Aorta (tissue), 5 donors: ENCODE measurements at regions not wholly inside any gene's neighbourhood (a gene's known extent, or its start where the extent isn't known, plus 50 kb on each side); places are given as distances from the start of the nearest gene placed in this dataset.
"Not testable (repeated sequence)": the region's sequence is repeated elsewhere in the genome, so short reads cannot be mapped to it uniquely, and the experiment has no call there.

Source experiments
- ATAC-seq: fragments of 200-7000 bp; cut with Tn5 transposase; one replicate; pipeline ENCODE4 v1.9.1; 2022; ENCODE audit warnings: moderate library complexity; ENCODE audit not compliant: low FRiP score
- DNase-seq, 2 donors: peaks; one replicate each; pipeline ENCODE4 v3.0.0-alpha.2; 2020
- H3K27ac ChIP-seq, 2 donors: one replicate each; pipeline ENCODE4 v1.5.1; 2013; ENCODE audit warnings: low read length in 2 of 2, mild to moderate bottlenecking in 2 of 2, moderate library complexity in 2 of 2, control low read depth in 1 of 2, inconsistent platforms in 1 of 2, low read depth in 1 of 2
- H3K27me3 ChIP-seq, 2 donors: one replicate each; pipeline ENCODE4 v1.6.1; 2013; ENCODE audit warnings: control low read depth in 1 of 2, low read length in 1 of 2, mild to moderate bottlenecking in 1 of 2, moderate library complexity in 1 of 2; ENCODE audit not compliant: insufficient read depth in 2 of 2, control insufficient read depth in 1 of 2
- H3K36me3 ChIP-seq, 2 donors: one replicate each; pipeline ENCODE4 v1.6.1; 2013; ENCODE audit warnings: control low read depth in 1 of 2, low read length in 1 of 2, mild to moderate bottlenecking in 1 of 2; ENCODE audit not compliant: insufficient read depth in 2 of 2, control insufficient read depth in 1 of 2
- H3K4me1 ChIP-seq, 2 donors: one replicate each; pipeline ENCODE4 v1.6.1; 2013; ENCODE audit warnings: low read length in 2 of 2, control low read depth in 1 of 2, mild to moderate bottlenecking in 1 of 2, moderate library complexity in 1 of 2; ENCODE audit not compliant: insufficient read depth in 2 of 2, control insufficient read depth in 1 of 2
- H3K4me3 ChIP-seq, 2 donors: one replicate each; pipeline ENCODE4 v1.5.1; 2013; ENCODE audit warnings: low read length in 2 of 2, control low read depth in 1 of 2, mild to moderate bottlenecking in 1 of 2
- H3K9me3 ChIP-seq: one replicate; pipeline ENCODE4 v1.6.1; 2013; ENCODE audit warnings: mild to moderate bottlenecking, low read length; ENCODE audit not compliant: control insufficient read depth
- WGBS, 2 donors: extraction: QIAGEN DNeasy Blood & Tissue Kit; methylation state at CpG; one replicate each; pipeline ENCODE4 v1.1.7; 2013; 5-methylcytosine and 5-hydroxymethylcytosine counted together
- intact Hi-C, 2 donors: fragments of 100-400 bp; cut with DNase I; formaldehyde crosslinking; loops; one replicate each; pipeline versions ENCODE4 v1.14.2 to v1.15.0; 2022
- donor health status: healthy with polysubstance abuse.
- donor health status: Bipolar disorder and iron deficiency.
- donor health status: DM: no; HTN: no; CAD: no.
- donor health status: DM: no; HTN: no; CAD: no.
- donor health status: DM: yes; HTN: yes; CAD: no.

DNA sequence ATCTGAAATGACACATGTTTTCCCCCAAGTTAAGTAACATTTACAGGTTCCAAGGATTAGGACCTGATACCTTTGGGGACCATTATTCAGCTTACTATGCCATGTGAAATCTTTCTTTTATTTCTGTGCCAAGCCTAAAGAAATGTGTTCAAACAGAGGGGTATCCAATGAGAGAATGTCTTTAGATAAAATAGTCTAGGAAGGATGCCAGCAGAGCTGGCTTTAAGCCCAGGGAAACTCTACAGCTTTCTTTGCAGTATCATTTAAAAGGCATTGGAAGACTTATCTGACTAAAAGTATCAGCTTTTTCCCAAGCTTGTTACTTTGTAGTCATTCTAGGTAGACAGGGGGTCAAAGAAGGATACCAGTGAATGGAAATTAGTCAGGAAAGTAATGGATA is 860.4 kb downstream of the PLA2G4A start:
- Histone ChIP-seq H3K27ac (no peak overlapping the region), H3K27me3 (no peaks in the 10 kb centered on the region), H3K4me3 (no peak overlapping the region), H3K9me3 (no peaks in the 10 kb centered on the region), H3K36me3 (no peaks in the 10 kb centered on the region), H3K4me1 (no peaks in the 10 kb centered on the region)
- ATAC-seq (no peak), DNase-seq (no peak)
- intact Hi-C loops, result no loop called here

GRCh38 chr1:187691439-187691838 is 862.7 kb downstream of the PLA2G4A start:
- Histone ChIP-seq H3K36me3 (no peaks in the 10 kb centered on the region), H3K27ac (no peak overlapping the region), H3K4me1 (no peaks in the 10 kb centered on the region), H3K9me3 (no peaks in the 10 kb centered on the region), H3K27me3 (no peaks in the 10 kb centered on the region), H3K4me3 (no peak overlapping the region)
- 57 to 63% methylated on average over 2 of the region's 2 CpGs for WGBS, 2 donors
- intact Hi-C loops, result no loop called here
- ATAC-seq (no peak), DNase-seq (no peak)

DNA sequence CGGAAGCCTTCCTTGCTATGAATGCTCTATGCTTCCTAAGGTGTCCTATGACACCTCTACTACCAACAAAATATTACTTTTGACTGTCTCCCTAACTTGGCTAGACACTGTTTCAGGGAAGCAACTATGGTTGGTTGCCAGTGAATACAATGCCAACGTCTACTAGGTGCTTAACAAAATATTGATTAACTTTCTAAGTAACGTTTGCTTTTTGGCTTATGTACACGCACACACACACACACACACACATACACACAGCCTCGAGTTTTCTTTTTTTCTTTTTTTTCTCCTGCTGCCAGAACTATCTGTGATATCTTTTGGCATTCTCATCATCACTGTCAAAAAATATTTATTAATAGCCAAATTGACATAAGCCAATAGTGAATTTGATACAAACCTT is 864.0 kb downstream of the PLA2G4A start:
- H3K27me3 ChIP-seq, result no peaks in the 10 kb centered on the region
- ATAC-seq, result no peak
- 24 to 30% methylated on average over 5 of the region's 5 CpGs for WGBS, 2 donors
- no peaks in the 10 kb centered on the region for H3K36me3 ChIP-seq
- no peak overlapping the region for H3K4me3 ChIP-seq
- no peak for DNase-seq
- no peaks in the 10 kb centered on the region for H3K9me3 ChIP-seq
- no peak overlapping the region for H3K27ac ChIP-seq
- intact Hi-C loops, result no loop called here
- H3K4me1 ChIP-seq, result no peaks in the 10 kb centered on the region

GRCh38 chr1:187696073-187696472 is 867.3 kb downstream of the PLA2G4A start:
- intact Hi-C loops, result no loop called here
- WGBS, 2 donors, result 77 to 87% methylated on average over 3 of the region's 3 CpGs
- no peaks in the 10 kb centered on the region for H3K36me3 ChIP-seq

GRCh38 chr1:187703138-187704130 is 874.7 kb downstream of the PLA2G4A start:
- H3K4me3 ChIP-seq, H3K27ac ChIP-seq, H3K27me3 ChIP-seq, intact Hi-C loops, H3K9me3 ChIP-seq, ATAC-seq, H3K4me1 ChIP-seq, H3K36me3 ChIP-seq: not testable (repeated sequence)
- WGBS, 2 donors, result 90 to 92% methylated on average over 31 to 44 of the region's 46 CpGs
- peak; percentile 35 to 68 for DNase-seq

More at GRCh38 chr1:187696073-187696472, 867.3 kb downstream of the PLA2G4A start:
- ATAC-seq, result no peak
- no peaks in the 10 kb centered on the region for H3K9me3 ChIP-seq
- H3K27ac ChIP-seq, result no peak overlapping the region
- H3K4me3 ChIP-seq, result no peak overlapping the region
- peak in 1 of 2 donors; percentile 58 for DNase-seq
- no peaks in the 10 kb centered on the region for H3K4me1 ChIP-seq
- H3K27me3 ChIP-seq, result no peaks in the 10 kb centered on the region

DNA sequence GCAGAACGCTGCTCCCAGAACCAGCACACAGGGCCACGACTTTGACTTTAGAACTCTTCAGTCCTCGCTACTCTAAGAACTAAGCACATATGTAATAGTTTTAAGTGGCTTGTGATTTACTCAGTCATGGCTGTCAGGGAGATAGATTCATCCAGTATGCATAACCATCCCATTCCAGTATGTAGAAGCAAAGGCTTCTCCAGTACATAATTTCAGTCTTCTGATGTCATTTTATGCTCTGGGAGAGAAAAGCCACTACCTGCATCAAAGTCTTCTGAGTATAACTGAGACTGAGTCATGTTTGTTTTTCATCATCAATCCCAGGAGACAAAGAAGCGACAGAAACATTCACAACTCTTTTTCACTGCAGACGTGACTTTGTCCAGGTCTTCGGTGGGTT is 885.7 kb downstream of the PLA2G4A start:
- WGBS, 2 donors, result 85 to 88% methylated on average over 6 of the region's 6 CpGs
- H3K9me3 ChIP-seq, result no peaks in the 10 kb centered on the region
- intact Hi-C loops, result no loop called here
- H3K27ac ChIP-seq, result no peak overlapping the region
- ATAC-seq (no peak), DNase-seq (no peak)
- no peaks in the 10 kb centered on the region for H3K27me3 ChIP-seq
- no peaks in the 10 kb centered on the region for H3K36me3 ChIP-seq
- H3K4me1 ChIP-seq, result no peaks in the 10 kb centered on the region
- H3K4me3 ChIP-seq, result no peak overlapping the region

DNA sequence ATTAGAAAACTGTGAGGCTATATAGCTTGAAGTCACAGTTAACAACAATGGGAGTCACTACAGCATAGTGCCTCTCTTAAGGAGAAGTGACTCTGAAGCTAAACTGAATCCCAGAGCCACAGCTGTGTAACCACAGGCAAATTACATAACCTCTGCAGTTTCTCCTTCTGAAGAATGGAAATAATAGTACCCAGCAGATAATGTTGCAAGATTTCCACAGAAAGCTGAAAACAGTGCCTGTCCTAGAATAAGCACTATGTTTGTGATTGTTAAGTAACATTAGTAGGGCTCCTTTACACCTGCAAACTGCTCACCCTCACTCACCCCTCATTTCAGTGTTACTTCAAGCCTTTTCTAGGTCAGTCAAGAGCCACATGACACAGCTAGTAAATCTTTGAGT is 886.7 kb downstream of the PLA2G4A start:
- H3K27ac ChIP-seq, result no peak overlapping the region
- ATAC-seq (no peak), DNase-seq (no peak)
- intact Hi-C loops, result no loop called here
- no peaks in the 10 kb centered on the region for H3K4me1 ChIP-seq
- H3K27me3 ChIP-seq, result no peaks in the 10 kb centered on the region
- no peaks in the 10 kb centered on the region for H3K36me3 ChIP-seq
- H3K9me3 ChIP-seq, result no peaks in the 10 kb centered on the region
- H3K4me3 ChIP-seq, result no peak overlapping the region

GRCh38 chr1:187716160-187716559 is 887.4 kb downstream of the PLA2G4A start:
- no peaks in the 10 kb centered on the region for H3K27me3 ChIP-seq
- H3K9me3 ChIP-seq, result no peaks in the 10 kb centered on the region
- no peak for ATAC-seq
- H3K4me3 ChIP-seq, result no peak overlapping the region
- no peak for DNase-seq
- 49 to 65% methylated on average over 1 of the region's 1 CpG for WGBS, 2 donors
- intact Hi-C loops, result no loop called here
- H3K36me3 ChIP-seq, result no peaks in the 10 kb centered on the region
- no peaks in the 10 kb centered on the region for H3K4me1 ChIP-seq
- no peak overlapping the region for H3K27ac ChIP-seq

DNA sequence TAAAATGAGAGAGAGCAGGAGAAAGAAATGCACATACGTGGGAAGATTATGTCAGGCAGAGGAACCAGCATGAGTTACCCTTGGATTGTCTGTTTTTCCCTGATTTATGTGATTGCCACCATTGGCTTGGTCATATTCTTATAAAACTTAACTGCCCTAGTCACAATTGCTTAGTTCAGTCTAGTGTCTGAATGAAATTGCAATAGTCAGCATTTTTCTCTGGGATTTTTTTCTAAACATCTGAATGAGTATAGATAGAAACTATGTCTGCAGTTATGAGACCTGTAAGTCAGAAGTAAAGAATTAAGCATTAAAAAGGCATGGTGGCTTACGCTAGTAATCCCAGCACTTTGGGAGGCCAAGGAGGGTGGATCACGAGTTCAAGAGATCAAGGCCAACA is 889.8 kb downstream of the PLA2G4A start:
- Histone ChIP-seq H3K36me3 (no peaks in the 10 kb centered on the region), H3K27ac (no peak overlapping the region), H3K27me3 (no peaks in the 10 kb centered on the region), H3K9me3 (no peaks in the 10 kb centered on the region), H3K4me3 (no peak overlapping the region), H3K4me1 (no peaks in the 10 kb centered on the region)
- 84 to 92% methylated on average over 3 of the region's 3 CpGs for WGBS, 2 donors
- intact Hi-C loops, result no loop called here
- no peak for DNase-seq
- ATAC-seq, result no peak
